ENCODE measurements at regions not wholly inside any gene's neighbourhood (a gene's known extent, or its start where the extent isn't known, plus 50 kb on each side); places are given as distances from the start of the nearest gene placed in this dataset.

GRCh38 chr10:45552476-45552875 is 120.1 kb downstream of the ZFAND4 start:
- no peak overlapping the region for H3K14ac ChIP-seq (ENCODE audit: insufficient read depth, low read length)
- no peak overlapping the region for H3K27ac Mint-ChIP-seq
- H4K20me1 ChIP-seq (ENCODE audit: control insufficient read depth, insufficient read depth, insufficient read length), result no peaks in the 10 kb centered on the region
- no peak overlapping the region for H3K4ac ChIP-seq (ENCODE audit: low read depth, low read length)
- no peak overlapping the region for H4K5ac ChIP-seq (ENCODE audit: insufficient read length, low read depth, low read length)
- no peaks in the 10 kb centered on the region; the same call in 1 of the 2 replicates for H3K4me1 ChIP-seq (ENCODE audit: insufficient read depth, low read length)
- H3K23ac ChIP-seq (ENCODE audit: insufficient read length, low read depth, low read length), result no peak overlapping the region
- peaks cover 8 to 11% of the 10 kb centered on the region in 2 experiments for H3K4me1 Mint-ChIP-seq
- no peaks in the 10 kb centered on the region for H3K79me2 ChIP-seq (ENCODE audit: insufficient read depth, low read length)
- no peaks in the 10 kb centered on the region for H3K79me1 ChIP-seq (ENCODE audit: insufficient read depth, low read depth, low read length, poor library complexity, severe bottlenecking)
- H3K23me2 ChIP-seq (ENCODE audit: insufficient read length, low read depth, low read length, poor library complexity, severe bottlenecking), result no peaks in the 10 kb centered on the region
- H2BK15ac ChIP-seq (ENCODE audit: low read depth, low read length), result no peak overlapping the region
- H3K18ac ChIP-seq (ENCODE audit: insufficient read length, low read depth, low read length), result no peak overlapping the region
- H3K4me3 Mint-ChIP-seq, result no peak overlapping the region
- no peak overlapping the region for H2AFZ ChIP-seq (ENCODE audit: low read length)
- no peak overlapping the region for H2AK5ac ChIP-seq (ENCODE audit: insufficient read length, low read length)
- no peak overlapping the region for H2BK20ac ChIP-seq (ENCODE audit: low read depth, low read length, poor library complexity, severe bottlenecking)
- no peaks in the 10 kb centered on the region for H3K27me3 ChIP-seq (ENCODE audit: insufficient read depth, low read length)
- no peak for DNase-seq
- no peak overlapping the region for H2BK12ac ChIP-seq (ENCODE audit: insufficient read length, low read depth, low read length)
- H4K91ac ChIP-seq (ENCODE audit: insufficient read length, low read depth, low read length), result no peak overlapping the region
- no CpG with 5 or more reads among the region's 5 CpGs for WGBS (ENCODE audit: extremely low coverage, insufficient read length, low lambda C conversion rate)
- no peak overlapping the region for H3K4me2 ChIP-seq (ENCODE audit: insufficient read depth, insufficient read length, low read length)
- H4K8ac ChIP-seq (replicated peaks; ENCODE audit: insufficient read length, low read depth, low read length), result no peak overlapping the region
- no peak overlapping the region for H3K27ac ChIP-seq (ENCODE audit: insufficient read length, low read depth, low read length)
- no peak overlapping the region for H3T11ph ChIP-seq (ENCODE audit: low read length)
- no peak overlapping the region for H3K56ac ChIP-seq (ENCODE audit: insufficient read length, low read depth, low read length)
- TF ChIP-seq CTCF (conservative IDR thresholded peaks at IDR 0.05), result no peak
- H3K36me3 Mint-ChIP-seq (ENCODE audit: insufficient read depth in 1 of 3, low read depth in 3 of 3), result no peaks in the 10 kb centered on the region
- H3K9me3 ChIP-seq (ENCODE audit: control insufficient read depth, low read depth, low read length), result no peaks in the 10 kb centered on the region
- no peaks in the 10 kb centered on the region for H3K9me3 Mint-ChIP-seq
- no peak overlapping the region for H3K9ac ChIP-seq (ENCODE audit: extremely low read depth, insufficient read length, low read length)
- H2BK5ac ChIP-seq (ENCODE audit: insufficient read length, low read length), result no peak overlapping the region
- no peak overlapping the region for H2BK120ac ChIP-seq (ENCODE audit: low read depth, low read length, poor library complexity, severe bottlenecking)
- no peaks in the 10 kb centered on the region; the same call in 1 of the 2 replicates for H3K27me3 Mint-ChIP-seq (ENCODE audit: low read depth)
